Central memory CD4-positive, alpha-beta T cell (primary cell): ENCODE measurements at regions not wholly inside any gene's neighbourhood (a gene's known extent, or its start where the extent isn't known, plus 50 kb on each side); places are given as distances from the start of the nearest gene placed in this dataset.

Experiments used
- DNase-seq: peaks from one replicate; pipeline ENCODE4 v3.0.0; 2022

- DNase-seq = no peak
Observed at GRCh38 chrX:128250621-128251020, 198.4 kb upstream of the ACTRT1 start.

- no peak for DNase-seq
Observed at GRCh38 chrX:128216364-128216763, 164.2 kb upstream of the ACTRT1 start.

GRCh38 chrX:128165884-128166408 lies 113.7 kb upstream of the ACTRT1 start:
- no peak for DNase-seq

GRCh38 chrX:128156204-128156603 lies 104.0 kb upstream of the ACTRT1 start:
- DNase-seq = no peak

- no peak for DNase-seq
Observed at GRCh38 chrX:128142745-128143144, 90.5 kb upstream of the ACTRT1 start.

- no peak for DNase-seq
Observed at GRCh38 chrX:128106630-128107029, 54.4 kb upstream of the ACTRT1 start.

GRCh38 chrX:128105659-128106058 lies 53.5 kb upstream of the ACTRT1 start:
- no peak for DNase-seq
